ENCODE measurements at regions not wholly inside any gene's neighbourhood (a gene's known extent, or its start where the extent isn't known, plus 50 kb on each side); places are given as distances from the start of the nearest gene placed in this dataset.

- no peak for DNase-seq (ENCODE audit: low spot score)
- Histone ChIP-seq H3K4me2 (no peak overlapping the region), H3K27me3 (no peaks in the 10 kb centered on the region), H3K9me2 (replicated peaks; ENCODE audit: insufficient read depth) (no peaks in the 10 kb centered on the region), H4K20me1 (ENCODE audit: insufficient read depth, poor library complexity, severe bottlenecking) (no peaks in the 10 kb centered on the region), H3K36me3 (replicated peaks; ENCODE audit: insufficient read depth, low read depth) (no peaks in the 10 kb centered on the region), H2AFZ (no peak overlapping the region), H3K79me2 (no peaks in the 10 kb centered on the region), H3K4me3 (no peak overlapping the region), H3K9me3 (ENCODE audit: low read depth) (no peaks in the 10 kb centered on the region), H3K27ac (no peak overlapping the region), H3K4me1 (ENCODE audit: insufficient read depth) (no peaks in the 10 kb centered on the region)
- no peak for TF ChIP-seq EZH2 (IDR thresholded peaks at IDR 0.05; ENCODE audit: borderline replicate concordance)
- TF ChIP-seq CTCF (IDR thresholded peaks at IDR 0.05; ENCODE audit: poor library complexity) = no peak
- TF ChIP-seq EZH2phosphoT487 (IDR thresholded peaks at IDR 0.05; ENCODE audit: low read depth, severe bottlenecking, unreplicated experiment) = no peak
Observed at GRCh38 chr2:38201784-38202183, 125.8 kb upstream of the CYP1B1 start.

- H3K4me1 ChIP-seq (ENCODE audit: insufficient read depth) = no peaks in the 10 kb centered on the region
- H3K27me3 ChIP-seq = no peaks in the 10 kb centered on the region
- no peaks in the 10 kb centered on the region for H4K20me1 ChIP-seq (ENCODE audit: insufficient read depth, poor library complexity, severe bottlenecking)
- H3K79me2 ChIP-seq = no peaks in the 10 kb centered on the region
- H2AFZ ChIP-seq = no peak overlapping the region
- WGBS (ENCODE audit: low lambda C conversion rate, missing lambda C conversion rate) = 76% methylated on average over 3 of the region's 3 CpGs
- no peak overlapping the region for H3K4me2 ChIP-seq
- no peak for DNase-seq (ENCODE audit: low spot score)
- H3K36me3 ChIP-seq (replicated peaks; ENCODE audit: insufficient read depth, low read depth) = no peaks in the 10 kb centered on the region
- no peaks in the 10 kb centered on the region for H3K9me3 ChIP-seq (ENCODE audit: low read depth)
- no peak overlapping the region for H3K27ac ChIP-seq
- no peaks in the 10 kb centered on the region for H3K9me2 ChIP-seq (replicated peaks; ENCODE audit: insufficient read depth)
- TF ChIP-seq EZH2 (IDR thresholded peaks at IDR 0.05; ENCODE audit: borderline replicate concordance) (no peak), EZH2phosphoT487 (IDR thresholded peaks at IDR 0.05; ENCODE audit: low read depth, severe bottlenecking, unreplicated experiment) (no peak), CTCF (IDR thresholded peaks at IDR 0.05; ENCODE audit: poor library complexity) (no peak)
- H3K4me3 ChIP-seq = no peak overlapping the region
Observed at GRCh38 chr2:38200598-38200997, 124.6 kb upstream of the CYP1B1 start.

- WGBS (ENCODE audit: low lambda C conversion rate, missing lambda C conversion rate) = 97% methylated on average over 1 of the region's 1 CpG
Observed at GRCh38 chr2:38199127-38199526, 123.2 kb upstream of the CYP1B1 start.

More at GRCh38 chr2:38199127-38199526, 123.2 kb upstream of the CYP1B1 start:
- no peak overlapping the region for H3K4me3 ChIP-seq
- H3K36me3 ChIP-seq (replicated peaks; ENCODE audit: insufficient read depth, low read depth) = no peaks in the 10 kb centered on the region
- H4K20me1 ChIP-seq (ENCODE audit: insufficient read depth, poor library complexity, severe bottlenecking) = no peaks in the 10 kb centered on the region
- no peaks in the 10 kb centered on the region for H3K9me2 ChIP-seq (replicated peaks; ENCODE audit: insufficient read depth)
- H3K27me3 ChIP-seq = no peaks in the 10 kb centered on the region
- H3K4me1 ChIP-seq (ENCODE audit: insufficient read depth) = no peaks in the 10 kb centered on the region
- H3K79me2 ChIP-seq = no peaks in the 10 kb centered on the region
- H3K27ac ChIP-seq = no peak overlapping the region
- TF ChIP-seq EZH2 (IDR thresholded peaks at IDR 0.05; ENCODE audit: borderline replicate concordance) (no peak), EZH2phosphoT487 (IDR thresholded peaks at IDR 0.05; ENCODE audit: low read depth, severe bottlenecking, unreplicated experiment) (no peak), CTCF (IDR thresholded peaks at IDR 0.05; ENCODE audit: poor library complexity) (no peak)
- H3K9me3 ChIP-seq (ENCODE audit: low read depth) = no peaks in the 10 kb centered on the region
- DNase-seq (ENCODE audit: low spot score) = no peak
- H2AFZ ChIP-seq = no peak overlapping the region
- H3K4me2 ChIP-seq = no peak overlapping the region
